Keratinocyte (primary cell): ENCODE measurements at regions not wholly inside any gene's neighbourhood (a gene's known extent, or its start where the extent isn't known, plus 50 kb on each side); places are given as distances from the start of the nearest gene placed in this dataset.

Experiments
- EZH2 ChIP-seq: IDR thresholded peaks from one replicate; pipeline ENCODE4 v1.6.1; 2012; ENCODE audit warnings: inconsistent platforms, mild to moderate bottlenecking, low read length, moderate library complexity
- TF ChIP-seq, protein P1 (sequence below), 3 experiments: IDR thresholded peaks in 1 of 3; conservative IDR thresholded peaks in 1 of 3; optimal IDR thresholded peaks in 1 of 3; 2 replicates in 2 of 3; 3 replicates in 1 of 3; pipeline versions ENCODE3 to v1.5.1; 2011; ENCODE audit warnings: low read length in 3 of 3, mild to moderate bottlenecking in 3 of 3, moderate library complexity in 2 of 3, control low read depth in 1 of 3, inconsistent platforms in 1 of 3; ENCODE audit not compliant: insufficient read depth in 2 of 3; ENCODE audit errors: extremely low read depth in 1 of 3

GRCh38 chr1:91153341-91153740 lies 131.5 kb upstream of the ZNF644 start:
- TF ChIP-seq, protein P1, sequence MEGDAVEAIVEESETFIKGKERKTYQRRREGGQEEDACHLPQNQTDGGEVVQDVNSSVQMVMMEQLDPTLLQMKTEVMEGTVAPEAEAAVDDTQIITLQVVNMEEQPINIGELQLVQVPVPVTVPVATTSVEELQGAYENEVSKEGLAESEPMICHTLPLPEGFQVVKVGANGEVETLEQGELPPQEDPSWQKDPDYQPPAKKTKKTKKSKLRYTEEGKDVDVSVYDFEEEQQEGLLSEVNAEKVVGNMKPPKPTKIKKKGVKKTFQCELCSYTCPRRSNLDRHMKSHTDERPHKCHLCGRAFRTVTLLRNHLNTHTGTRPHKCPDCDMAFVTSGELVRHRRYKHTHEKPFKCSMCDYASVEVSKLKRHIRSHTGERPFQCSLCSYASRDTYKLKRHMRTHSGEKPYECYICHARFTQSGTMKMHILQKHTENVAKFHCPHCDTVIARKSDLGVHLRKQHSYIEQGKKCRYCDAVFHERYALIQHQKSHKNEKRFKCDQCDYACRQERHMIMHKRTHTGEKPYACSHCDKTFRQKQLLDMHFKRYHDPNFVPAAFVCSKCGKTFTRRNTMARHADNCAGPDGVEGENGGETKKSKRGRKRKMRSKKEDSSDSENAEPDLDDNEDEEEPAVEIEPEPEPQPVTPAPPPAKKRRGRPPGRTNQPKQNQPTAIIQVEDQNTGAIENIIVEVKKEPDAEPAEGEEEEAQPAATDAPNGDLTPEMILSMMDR (optimal IDR thresholded peaks at IDR 0.05 in 1 of 3, IDR thresholded peaks at IDR 0.05 in 1 of 3, conservative IDR thresholded peaks at IDR 0.05 in 1 of 3; ENCODE audit: extremely low read depth in 1 of 3, insufficient read depth in 2 of 3, low read length in 3 of 3), result no peak
- TF ChIP-seq EZH2, result no peak
